ENCODE measurements at regions not wholly inside any gene's neighbourhood (a gene's known extent, or its start where the extent isn't known, plus 50 kb on each side); places are given as distances from the start of the nearest gene placed in this dataset.

DNA sequence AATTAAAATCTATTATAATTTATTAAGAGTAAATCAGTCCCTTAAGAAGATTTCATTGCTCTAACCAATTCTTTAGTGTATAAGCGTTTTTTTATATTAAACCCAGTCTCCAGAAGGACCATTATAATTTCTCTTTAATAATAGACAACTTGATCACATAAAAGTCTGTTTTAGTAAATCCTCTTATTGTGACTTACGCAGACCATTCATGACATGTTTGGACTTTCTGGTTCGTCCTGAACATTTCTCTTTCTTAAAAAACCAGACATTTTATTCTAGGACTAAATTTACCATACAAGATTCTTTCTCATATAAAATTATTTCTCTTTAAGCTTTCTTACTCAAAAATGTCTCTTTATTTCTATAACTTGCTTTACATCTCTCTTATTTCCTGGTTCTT is 196.2 kb upstream of the RAI14 start:
- TF ChIP-seq, protein P1, sequence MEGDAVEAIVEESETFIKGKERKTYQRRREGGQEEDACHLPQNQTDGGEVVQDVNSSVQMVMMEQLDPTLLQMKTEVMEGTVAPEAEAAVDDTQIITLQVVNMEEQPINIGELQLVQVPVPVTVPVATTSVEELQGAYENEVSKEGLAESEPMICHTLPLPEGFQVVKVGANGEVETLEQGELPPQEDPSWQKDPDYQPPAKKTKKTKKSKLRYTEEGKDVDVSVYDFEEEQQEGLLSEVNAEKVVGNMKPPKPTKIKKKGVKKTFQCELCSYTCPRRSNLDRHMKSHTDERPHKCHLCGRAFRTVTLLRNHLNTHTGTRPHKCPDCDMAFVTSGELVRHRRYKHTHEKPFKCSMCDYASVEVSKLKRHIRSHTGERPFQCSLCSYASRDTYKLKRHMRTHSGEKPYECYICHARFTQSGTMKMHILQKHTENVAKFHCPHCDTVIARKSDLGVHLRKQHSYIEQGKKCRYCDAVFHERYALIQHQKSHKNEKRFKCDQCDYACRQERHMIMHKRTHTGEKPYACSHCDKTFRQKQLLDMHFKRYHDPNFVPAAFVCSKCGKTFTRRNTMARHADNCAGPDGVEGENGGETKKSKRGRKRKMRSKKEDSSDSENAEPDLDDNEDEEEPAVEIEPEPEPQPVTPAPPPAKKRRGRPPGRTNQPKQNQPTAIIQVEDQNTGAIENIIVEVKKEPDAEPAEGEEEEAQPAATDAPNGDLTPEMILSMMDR (IDR thresholded peaks at IDR 0.05), result no peak
- TF ChIP-seq POLR2A (IDR thresholded peaks at IDR 0.05), result no peak
